GM12865 (cell line): ENCODE measurements at regions not wholly inside any gene's neighbourhood (a gene's known extent, or its start where the extent isn't known, plus 50 kb on each side); places are given as distances from the start of the nearest gene placed in this dataset.
"Not testable (repeated sequence)": the region's sequence is repeated elsewhere in the genome, so short reads cannot be mapped to it uniquely, and the experiment has no call there.

Experiments used
- DNase-seq: peaks from one replicate; pipeline ENCODE4 v3.0.0; 2010; ENCODE audit warnings: low read depth
- H3K4me3 ChIP-seq: 2 replicates; pipeline ENCODE4 v1.5.1; 2011; ENCODE audit warnings: mild to moderate bottlenecking, low read depth, low read length, control low read depth
- TF ChIP-seq, protein P1 (sequence below): IDR thresholded peaks from 2 replicates; pipeline ENCODE4 v1.5.1; 2011; ENCODE audit warnings: low read length, control low read depth, low read depth, inconsistent platforms; ENCODE audit not compliant: insufficient read depth; ENCODE audit errors: missing control alignments

DNA sequence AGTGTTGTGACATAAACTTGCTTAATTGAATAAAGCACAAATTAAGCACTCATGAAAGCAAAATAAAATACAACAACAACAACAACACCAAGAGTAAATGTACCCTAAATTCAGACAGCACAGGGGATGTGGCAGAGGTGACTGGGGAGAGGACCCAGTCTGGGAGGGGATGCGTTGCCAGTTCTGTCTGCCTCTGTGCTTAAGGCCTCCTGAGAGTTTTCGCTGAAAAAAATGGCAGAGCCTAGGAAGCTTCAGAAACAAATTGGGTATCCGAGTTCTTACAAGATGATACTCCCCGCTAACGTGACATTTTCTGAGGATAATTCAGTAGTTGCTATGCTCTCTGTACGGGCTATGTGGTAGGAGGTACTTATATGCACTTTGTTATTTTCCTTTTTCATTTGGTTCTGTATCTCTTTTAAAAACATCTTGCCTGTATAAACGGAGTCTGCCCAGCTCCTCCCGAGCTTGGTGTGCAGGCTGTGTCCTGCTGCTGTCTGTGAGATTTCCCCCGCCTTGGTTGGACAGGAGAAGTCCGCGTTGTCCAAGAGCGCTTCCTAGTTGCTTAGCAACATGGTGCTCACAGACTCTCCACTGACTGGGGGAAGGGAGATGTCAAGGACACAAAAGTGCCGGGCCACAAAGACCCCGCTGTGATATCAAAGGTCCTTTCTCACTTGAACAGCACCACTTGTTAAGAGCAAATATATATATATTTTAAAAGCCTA lies 134.2 kb upstream of the CPHXL start:
- H3K4me3 ChIP-seq = no peak overlapping the region
- DNase-seq = no peak
- TF ChIP-seq, protein P1, sequence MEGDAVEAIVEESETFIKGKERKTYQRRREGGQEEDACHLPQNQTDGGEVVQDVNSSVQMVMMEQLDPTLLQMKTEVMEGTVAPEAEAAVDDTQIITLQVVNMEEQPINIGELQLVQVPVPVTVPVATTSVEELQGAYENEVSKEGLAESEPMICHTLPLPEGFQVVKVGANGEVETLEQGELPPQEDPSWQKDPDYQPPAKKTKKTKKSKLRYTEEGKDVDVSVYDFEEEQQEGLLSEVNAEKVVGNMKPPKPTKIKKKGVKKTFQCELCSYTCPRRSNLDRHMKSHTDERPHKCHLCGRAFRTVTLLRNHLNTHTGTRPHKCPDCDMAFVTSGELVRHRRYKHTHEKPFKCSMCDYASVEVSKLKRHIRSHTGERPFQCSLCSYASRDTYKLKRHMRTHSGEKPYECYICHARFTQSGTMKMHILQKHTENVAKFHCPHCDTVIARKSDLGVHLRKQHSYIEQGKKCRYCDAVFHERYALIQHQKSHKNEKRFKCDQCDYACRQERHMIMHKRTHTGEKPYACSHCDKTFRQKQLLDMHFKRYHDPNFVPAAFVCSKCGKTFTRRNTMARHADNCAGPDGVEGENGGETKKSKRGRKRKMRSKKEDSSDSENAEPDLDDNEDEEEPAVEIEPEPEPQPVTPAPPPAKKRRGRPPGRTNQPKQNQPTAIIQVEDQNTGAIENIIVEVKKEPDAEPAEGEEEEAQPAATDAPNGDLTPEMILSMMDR = no peak

DNA sequence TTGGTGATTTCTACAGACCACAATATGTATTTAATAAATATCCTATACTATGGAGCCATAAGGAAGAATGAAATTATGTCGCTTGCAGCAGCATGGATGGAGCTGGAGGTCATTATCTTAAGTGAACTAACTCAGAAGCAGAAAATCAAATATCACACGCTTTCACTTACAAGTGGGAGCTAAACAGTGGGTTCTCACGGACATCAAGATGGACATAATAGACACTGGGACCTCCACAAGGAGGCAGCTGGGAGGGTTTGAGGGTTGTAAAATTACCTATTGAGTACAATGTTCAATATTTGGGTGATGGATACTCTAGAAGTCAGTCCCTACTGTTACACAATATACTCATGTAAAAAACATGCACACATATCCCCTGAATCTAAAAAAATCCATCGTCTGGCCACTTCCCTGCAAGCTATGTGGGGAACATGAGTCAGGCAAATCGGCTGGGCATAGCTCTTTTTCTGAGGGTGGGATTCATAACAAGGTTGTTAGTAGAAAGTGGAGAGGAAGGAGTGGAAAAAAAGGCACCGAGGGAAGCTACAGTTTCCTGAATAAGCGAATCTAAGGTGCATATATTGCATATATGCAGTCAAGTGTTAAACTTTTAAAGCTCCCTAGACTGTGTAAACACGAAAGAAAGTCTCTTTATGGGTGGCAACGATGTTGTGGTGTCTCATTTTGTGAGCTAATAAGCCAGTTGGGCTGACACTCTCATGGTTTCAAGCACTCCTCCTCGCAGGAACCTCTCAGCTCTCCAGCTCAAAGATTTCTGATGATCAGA lies 135.2 kb upstream of the CPHXL start:
- no peak for DNase-seq
- no peak overlapping the region for H3K4me3 ChIP-seq
- TF ChIP-seq, protein P1 = no peak

DNA sequence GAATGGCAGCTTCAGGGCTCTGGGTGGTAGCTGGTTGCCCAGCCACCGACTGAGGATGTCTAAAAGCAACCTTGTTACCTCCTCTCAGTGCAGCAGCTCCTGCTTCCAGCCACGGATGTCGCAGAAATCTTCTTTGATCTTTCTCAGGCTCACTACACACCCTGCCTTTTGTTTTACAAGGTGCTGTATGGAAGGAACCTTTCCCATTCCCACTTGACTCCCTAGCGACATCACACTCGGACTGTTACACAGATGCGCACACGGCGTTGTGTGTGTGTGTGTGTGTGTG lies 135.8 kb upstream of the CPHXL start:
- H3K4me3 ChIP-seq = no peak overlapping the region
- no peak for DNase-seq
- TF ChIP-seq, protein P1 = no peak

DNA sequence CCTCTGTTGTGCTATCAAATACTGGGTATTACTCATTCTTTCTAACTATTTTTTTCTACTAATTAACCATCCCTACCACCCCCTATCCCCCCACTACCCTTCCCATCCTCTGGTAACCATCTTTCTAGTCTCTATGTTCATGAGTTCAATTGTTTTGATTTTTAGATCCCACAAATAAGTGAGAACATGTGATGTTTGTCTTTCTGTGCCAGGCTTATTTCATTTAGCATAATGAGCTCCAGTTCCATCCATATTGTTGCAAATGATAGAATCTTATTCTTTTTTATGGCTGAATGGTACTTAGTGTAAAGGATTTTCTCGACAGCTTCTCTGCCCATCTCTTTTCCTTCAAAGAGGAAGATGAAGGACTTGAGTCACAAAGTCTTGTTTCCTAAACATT lies 138.0 kb upstream of the CPHXL start:
- H3K4me3 ChIP-seq = no peak overlapping the region
- no peak for DNase-seq
- TF ChIP-seq, protein P1 = no peak

DNA sequence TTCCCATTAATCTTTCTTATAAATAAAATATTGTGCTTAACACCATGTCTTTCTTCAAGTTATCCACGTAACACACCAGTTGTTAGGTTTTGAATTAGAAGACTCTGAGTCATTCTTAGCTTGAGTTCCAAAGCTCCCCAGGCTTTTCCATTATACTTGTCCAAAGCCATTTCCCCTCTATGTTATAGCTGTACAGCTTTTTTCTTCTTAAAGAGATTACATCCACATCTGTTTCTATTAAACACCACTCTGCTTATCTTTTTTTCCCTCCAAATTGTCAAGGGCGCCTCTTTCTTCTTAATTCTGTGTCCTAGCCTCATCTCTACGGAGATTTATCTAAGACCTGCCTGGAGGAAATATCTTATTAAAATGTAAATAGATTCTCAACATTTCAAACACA lies 139.4 kb upstream of the CPHXL start:
- TF ChIP-seq, protein P1 = no peak
- no peak for DNase-seq

DNA sequence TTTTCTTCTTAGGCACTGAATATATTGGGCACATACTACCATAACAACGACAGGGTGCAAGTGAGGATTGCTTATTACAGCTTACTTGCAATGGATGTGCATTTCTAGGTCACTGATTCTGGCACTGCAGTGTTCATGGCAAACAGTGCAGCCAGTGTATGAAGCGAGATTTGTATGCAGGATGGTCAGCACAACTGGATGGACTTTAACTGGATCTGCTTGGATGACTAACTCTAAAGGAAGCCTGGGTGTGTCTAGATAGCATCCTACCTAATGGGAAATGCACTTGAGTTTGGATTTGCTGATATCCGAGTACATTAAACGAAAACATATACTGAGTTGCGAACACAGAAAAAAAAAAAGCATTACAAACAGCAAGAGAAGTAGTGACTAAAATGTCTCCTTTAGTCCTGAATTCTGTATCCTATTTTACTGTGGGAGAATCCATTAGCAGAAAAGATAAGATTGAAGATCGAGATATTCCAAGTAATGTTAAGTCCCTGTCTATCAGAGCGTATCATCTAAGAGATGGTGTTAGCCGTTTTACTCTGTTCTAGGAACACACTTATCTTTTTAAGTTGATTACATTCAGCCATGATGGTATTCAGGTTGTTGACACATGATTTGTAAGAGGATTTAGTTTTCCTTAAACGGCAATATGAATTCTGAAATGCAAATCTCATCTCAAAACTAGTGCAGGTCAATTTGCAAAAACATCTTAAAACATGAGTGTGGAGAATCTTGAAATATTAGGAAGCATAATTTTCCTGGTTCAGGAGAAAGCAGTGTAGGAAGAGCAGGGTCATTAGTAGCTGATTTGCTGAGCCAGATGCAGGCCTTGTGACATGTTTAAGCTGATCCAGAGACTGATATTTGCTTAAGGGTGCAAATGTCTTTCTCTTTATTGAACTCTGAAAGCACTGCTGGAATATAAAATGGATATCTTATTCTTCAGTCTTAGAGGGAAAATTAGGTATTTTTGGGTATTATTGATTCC lies 142.6 kb upstream of the CPHXL start:
- H3K4me3 ChIP-seq = no peak overlapping the region
- no peak for DNase-seq
- TF ChIP-seq, protein P1 = no peak

More for the DNA sequence above, 139.4 kb upstream of the CPHXL start:
- no peak overlapping the region for H3K4me3 ChIP-seq

DNA sequence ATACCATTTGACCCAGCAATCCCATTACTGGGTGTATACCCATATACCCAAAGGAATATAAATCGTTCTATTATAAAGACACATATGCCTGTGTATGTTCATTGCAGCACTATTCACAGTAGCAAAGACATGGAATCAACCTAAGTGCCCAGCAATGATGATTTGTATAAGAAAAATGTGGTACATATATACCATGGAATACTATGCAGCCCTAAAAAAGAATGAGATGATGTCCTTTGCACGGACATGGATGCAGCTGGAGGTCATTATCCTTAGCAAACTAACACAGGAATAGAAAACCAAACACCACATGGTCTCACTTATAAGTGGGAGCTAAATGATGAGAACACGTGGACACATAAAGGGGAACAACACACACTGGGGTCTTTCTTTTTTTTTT lies 155.0 kb upstream of the CPHXL start:
- not testable (repeated sequence) for H3K4me3 ChIP-seq, DNase-seq
